Gastrocnemius medialis (tissue), 4 donors: ENCODE measurements at regions not wholly inside any gene's neighbourhood (a gene's known extent, or its start where the extent isn't known, plus 50 kb on each side); places are given as distances from the start of the nearest gene placed in this dataset.

ENCODE experiments used
- ATAC-seq, 2 donors: fragments of 150-250 bp; one replicate each; pipeline ENCODE4 v1.9.1; 2016
- DNase-seq, 2 donors: peaks; one replicate each; pipeline ENCODE4 v3.0.0-alpha.2; 2019
- H3K27ac ChIP-seq, 4 donors: fragments of 200-600 bp; sonication (generic); 1 replicate in 1 of 4; 2 replicates in 3 of 4; pipeline ENCODE4 v1.5.1; 2016 to 2018; ENCODE audit warnings: mild to moderate bottlenecking in 2 of 4, moderate library complexity in 1 of 4
- H3K27me3 ChIP-seq, 3 donors: fragments of 200-600 bp; sonication (generic) in 2 of 3; 1 replicate in 1 of 3; 2 replicates in 2 of 3; pipeline versions ENCODE4 v1.5.1 to v1.6.0; 2016 to 2019; ENCODE audit warnings: mild to moderate bottlenecking in 1 of 3, moderate library complexity in 1 of 3
- H3K36me3 ChIP-seq, 2 donors: fragments of 200-600 bp; sonication (generic) in 1 of 2; one replicate each; pipeline ENCODE4 v1.5.1; 2017 to 2018
- H3K4me1 ChIP-seq, 2 donors: fragments of 200-600 bp; sonication (generic) in 1 of 2; one replicate each; pipeline ENCODE4 v1.5.1; 2016 to 2017; ENCODE audit warnings: mild to moderate bottlenecking in 2 of 2
- H3K4me3 ChIP-seq, 4 donors: fragments of 200-600 bp; sonication (generic) in 3 of 4; 1 replicate in 1 of 4; 2 replicates in 3 of 4; pipeline ENCODE4 v1.5.1; 2016 to 2019; ENCODE audit warnings: mild to moderate bottlenecking in 2 of 4
- H3K9me3 ChIP-seq, 3 donors: fragments of 200-600 bp; sonication (generic) in 2 of 3; 1 replicate in 1 of 3; 2 replicates in 2 of 3; pipeline ENCODE4 v1.5.1; 2016 to 2019
- POLR2A ChIP-seq, 2 donors: fragments of 450-650 bp; IDR thresholded peaks; one replicate each; pipeline ENCODE4 v1.6.1; 2017; ENCODE audit warnings: antibody characterized with exemption in 2 of 2, mild to moderate bottlenecking in 2 of 2, moderate library complexity in 2 of 2
- in situ Hi-C, 4 donors: fragments of 200-750 bp; cut with MboI; loops; one replicate each; pipeline versions ENCODE4 v1.15.0 to v1.8.0; 2017; ENCODE audit warnings: low sequenced_read_pairs in 4 of 4
- intact Hi-C: fragments of 100-400 bp; cut with DNase I; formaldehyde crosslinking; loops from one replicate; pipeline ENCODE4 v1.15.1; 2023; ENCODE audit warnings: low total_unique reads
- TF ChIP-seq, protein P1 (sequence below), 5 experiments: fragments of 450-650 bp in 3 of 5; fragments of 200-600 bp in 2 of 5; sonication (generic) in 2 of 5; IDR thresholded peaks in 4 of 5; conservative IDR thresholded peaks in 1 of 5; 1 replicate in 4 of 5; 2 replicates in 1 of 5; pipeline ENCODE4 v1.5.1; 2016 to 2019; ENCODE audit warnings: antibody characterized with exemption in 5 of 5, mild to moderate bottlenecking in 3 of 5, moderate library complexity in 3 of 5

- intact Hi-C loops = no loop called here
- H3K9me3 ChIP-seq = no peaks in the 10 kb centered on the region
Measured at GRCh38 chrX:7263330-7263729, 115.4 kb upstream of the PUDP start.

DNA sequence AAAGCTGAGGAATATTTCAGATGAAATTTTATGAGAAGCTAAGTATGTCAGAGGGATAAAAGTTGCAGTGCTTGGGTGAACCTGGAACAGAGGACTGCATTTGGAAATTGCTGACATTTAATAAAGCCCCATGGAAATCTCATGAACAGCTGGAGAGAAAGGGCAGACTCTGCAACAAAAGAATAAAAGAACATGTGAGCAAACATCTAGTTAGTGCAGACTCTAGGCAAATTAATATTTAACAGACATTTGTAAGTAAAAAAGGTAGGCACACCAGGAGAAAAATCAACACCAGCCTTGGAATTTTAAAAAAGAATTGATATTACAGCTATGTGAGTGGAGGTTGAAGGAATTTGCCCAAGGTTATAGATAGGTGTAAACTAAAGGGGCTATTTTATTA, 114.6 kb upstream of the PUDP start:
- intact Hi-C loops (no loop called here), in situ Hi-C loops (no loop called here)
- Histone ChIP-seq H3K27me3 (no peaks in the 10 kb centered on the region), H3K4me1 (no peaks in the 10 kb centered on the region), H3K9me3 (no peaks in the 10 kb centered on the region), H3K27ac (no peak overlapping the region), H3K4me3 (no peak overlapping the region), H3K36me3 (peaks cover 0 to 8% of the 10 kb centered on the region in 2 donors)
- ATAC-seq (no peak), DNase-seq (no peak)
- TF ChIP-seq, protein P1, sequence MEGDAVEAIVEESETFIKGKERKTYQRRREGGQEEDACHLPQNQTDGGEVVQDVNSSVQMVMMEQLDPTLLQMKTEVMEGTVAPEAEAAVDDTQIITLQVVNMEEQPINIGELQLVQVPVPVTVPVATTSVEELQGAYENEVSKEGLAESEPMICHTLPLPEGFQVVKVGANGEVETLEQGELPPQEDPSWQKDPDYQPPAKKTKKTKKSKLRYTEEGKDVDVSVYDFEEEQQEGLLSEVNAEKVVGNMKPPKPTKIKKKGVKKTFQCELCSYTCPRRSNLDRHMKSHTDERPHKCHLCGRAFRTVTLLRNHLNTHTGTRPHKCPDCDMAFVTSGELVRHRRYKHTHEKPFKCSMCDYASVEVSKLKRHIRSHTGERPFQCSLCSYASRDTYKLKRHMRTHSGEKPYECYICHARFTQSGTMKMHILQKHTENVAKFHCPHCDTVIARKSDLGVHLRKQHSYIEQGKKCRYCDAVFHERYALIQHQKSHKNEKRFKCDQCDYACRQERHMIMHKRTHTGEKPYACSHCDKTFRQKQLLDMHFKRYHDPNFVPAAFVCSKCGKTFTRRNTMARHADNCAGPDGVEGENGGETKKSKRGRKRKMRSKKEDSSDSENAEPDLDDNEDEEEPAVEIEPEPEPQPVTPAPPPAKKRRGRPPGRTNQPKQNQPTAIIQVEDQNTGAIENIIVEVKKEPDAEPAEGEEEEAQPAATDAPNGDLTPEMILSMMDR (IDR thresholded peaks at IDR 0.05 in 4 of 5, conservative IDR thresholded peaks at IDR 0.05 in 1 of 5) = no peak
- TF ChIP-seq POLR2A (IDR thresholded peaks at IDR 0.05) = no peak

More at GRCh38 chrX:7263330-7263729, 115.4 kb upstream of the PUDP start:
- TF ChIP-seq, protein P1 (IDR thresholded peaks at IDR 0.05 in 4 of 5, conservative IDR thresholded peaks at IDR 0.05 in 1 of 5) = no peak
- TF ChIP-seq POLR2A (IDR thresholded peaks at IDR 0.05) = no peak
- H3K27ac ChIP-seq = no peak overlapping the region
- in situ Hi-C loops = no loop called here
- peaks cover 0 to 6% of the 10 kb centered on the region in 2 donors for H3K36me3 ChIP-seq
- H3K4me3 ChIP-seq = no peak overlapping the region
- DNase-seq (no peak), ATAC-seq (no peak)
- no peaks in the 10 kb centered on the region for H3K27me3 ChIP-seq
- no peaks in the 10 kb centered on the region for H3K4me1 ChIP-seq

DNA sequence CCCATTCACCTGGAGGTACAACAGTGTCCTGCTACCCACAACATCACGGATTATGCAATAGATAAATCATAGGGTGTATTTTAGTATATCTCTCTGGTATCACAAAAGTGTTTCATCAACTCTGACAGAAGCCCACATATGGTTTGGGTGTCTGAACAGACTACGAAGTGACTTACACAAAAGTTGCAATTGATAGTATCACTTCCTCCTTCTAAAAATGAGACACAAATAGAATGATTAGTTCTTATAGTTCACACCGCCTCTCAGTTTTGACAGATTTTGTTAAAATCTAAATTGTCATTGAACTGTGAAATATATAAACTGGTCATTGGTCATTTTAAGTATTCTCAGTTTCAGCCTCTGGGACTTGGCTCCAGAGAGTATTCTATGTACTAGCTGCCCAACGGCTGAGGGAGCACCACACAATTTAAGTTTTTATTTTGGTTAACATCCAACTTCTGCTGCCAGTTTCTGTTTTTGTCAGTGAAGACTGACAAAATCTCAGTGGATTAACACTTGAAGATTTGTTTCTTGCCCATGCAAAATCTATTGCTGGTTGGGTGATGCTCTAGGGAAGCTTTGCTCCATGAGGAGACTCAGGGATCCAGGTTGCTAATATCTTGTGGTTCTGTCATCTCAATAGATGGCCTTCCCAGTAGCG, 113.8 kb upstream of the PUDP start:
- Histone ChIP-seq H3K9me3 (no peaks in the 10 kb centered on the region), H3K36me3 (peaks cover 0 to 13% of the 10 kb centered on the region in 2 donors), H3K4me3 (no peak overlapping the region), H3K27ac (no peak overlapping the region), H3K4me1 (no peaks in the 10 kb centered on the region), H3K27me3 (no peaks in the 10 kb centered on the region)
- TF ChIP-seq POLR2A (IDR thresholded peaks at IDR 0.05) = no peak
- TF ChIP-seq, protein P1 (IDR thresholded peaks at IDR 0.05 in 4 of 5, conservative IDR thresholded peaks at IDR 0.05 in 1 of 5) = no peak
- ATAC-seq (no peak), DNase-seq (no peak)
- in situ Hi-C loops = no loop called here
- intact Hi-C loops = no loop called here

GRCh38 chrX:7254144-7254543, 106.2 kb upstream of the PUDP start:
- Histone ChIP-seq H3K27me3 (no peaks in the 10 kb centered on the region), H3K4me1 (no peaks in the 10 kb centered on the region), H3K9me3 (no peaks in the 10 kb centered on the region), H3K27ac (no peak overlapping the region), H3K4me3 (no peak overlapping the region), H3K36me3 (peaks cover 0 to 16% of the 10 kb centered on the region in 2 donors)
- ATAC-seq (no peak), DNase-seq (no peak)
- intact Hi-C loops (no loop called here), in situ Hi-C loops (no loop called here)
- no peak for TF ChIP-seq POLR2A (IDR thresholded peaks at IDR 0.05)
- TF ChIP-seq, protein P1 (IDR thresholded peaks at IDR 0.05 in 4 of 5, conservative IDR thresholded peaks at IDR 0.05 in 1 of 5) = no peak

- Histone ChIP-seq H3K9me3 (no peaks in the 10 kb centered on the region), H3K27me3 (no peaks in the 10 kb centered on the region), H3K36me3 (peaks cover 0 to 16% of the 10 kb centered on the region in 2 donors), H3K4me3 (no peak overlapping the region), H3K4me1 (no peaks in the 10 kb centered on the region), H3K27ac (no peak overlapping the region)
- DNase-seq (no peak), ATAC-seq (no peak)
- in situ Hi-C loops (no loop called here), intact Hi-C loops (no loop called here)
- TF ChIP-seq, protein P1 (IDR thresholded peaks at IDR 0.05 in 4 of 5, conservative IDR thresholded peaks at IDR 0.05 in 1 of 5) = no peak
- no peak for TF ChIP-seq POLR2A (IDR thresholded peaks at IDR 0.05)
Measured at GRCh38 chrX:7253565-7253964, 105.6 kb upstream of the PUDP start.
